UCSD-AML1 (cell line): ENCODE measurements at regions not wholly inside any gene's neighbourhood (a gene's known extent, or its start where the extent isn't known, plus 50 kb on each side); places are given as distances from the start of the nearest gene placed in this dataset.
"Not testable (repeated sequence)": the region's sequence is repeated elsewhere in the genome, so short reads cannot be mapped to it uniquely, and the experiment has no call there.

ENCODE experiments used
- DNase-seq: peaks from one replicate; lab custom pipeline; 2025; ENCODE audit not compliant: unreplicated experiment; lab: John Stamatoyannopoulos, UW

- no peak for DNase-seq
Observed at GRCh38 chr4:43607400-43607799, 714.9 kb downstream of the GRXCR1 start.

GRCh38 chr4:43607827-43608461 lies 715.4 kb downstream of the GRXCR1 start:
- DNase-seq, result no peak

GRCh38 chr4:43619219-43619618 lies 726.7 kb downstream of the GRXCR1 start:
- DNase-seq, result no peak

GRCh38 chr4:43637893-43638292 lies 745.4 kb downstream of the GRXCR1 start:
- not testable (repeated sequence) for DNase-seq

GRCh38 chr4:43651991-43652390 lies 759.5 kb downstream of the GRXCR1 start:
- no peak for DNase-seq

- DNase-seq, result not testable (repeated sequence)
Observed at GRCh38 chr4:43659547-43659946, 767.0 kb downstream of the GRXCR1 start.

GRCh38 chr4:43672265-43672885 lies 776.2 kb downstream of the KCTD8 start:
- not testable (repeated sequence) for DNase-seq

GRCh38 chr4:43680421-43680820 lies 768.2 kb downstream of the KCTD8 start:
- no peak for DNase-seq

- DNase-seq, result no peak
Observed at GRCh38 chr4:43682551-43682950, 766.1 kb downstream of the KCTD8 start.

GRCh38 chr4:43690116-43690515 lies 758.5 kb downstream of the KCTD8 start:
- no peak for DNase-seq

GRCh38 chr4:43693876-43694275 lies 754.7 kb downstream of the KCTD8 start:
- DNase-seq, result no peak

GRCh38 chr4:43709443-43709842 lies 739.2 kb downstream of the KCTD8 start:
- no peak for DNase-seq

- no peak for DNase-seq
Observed at GRCh38 chr4:43716721-43717395, 731.8 kb downstream of the KCTD8 start.

- no peak for DNase-seq
Observed at GRCh38 chr4:43718369-43718768, 730.2 kb downstream of the KCTD8 start.

- DNase-seq, result no peak
Observed at GRCh38 chr4:43732829-43733426, 715.7 kb downstream of the KCTD8 start.

- DNase-seq, result no peak
Observed at GRCh38 chr4:43742083-43742482, 706.5 kb downstream of the KCTD8 start.

GRCh38 chr4:43754566-43754965 lies 694.0 kb downstream of the KCTD8 start:
- no peak for DNase-seq

- DNase-seq, result no peak
Observed at GRCh38 chr4:43757147-43757546, 691.5 kb downstream of the KCTD8 start.

- DNase-seq, result no peak
Observed at GRCh38 chr4:43758836-43759235, 689.8 kb downstream of the KCTD8 start.

- no peak for DNase-seq
Observed at GRCh38 chr4:43763029-43763610, 685.5 kb downstream of the KCTD8 start.

GRCh38 chr4:43765514-43765913 lies 683.1 kb downstream of the KCTD8 start:
- DNase-seq, result no peak

- DNase-seq, result no peak
Observed at GRCh38 chr4:43766648-43767047, 682.0 kb downstream of the KCTD8 start.
